HepG2 (cell line): ENCODE measurements at regions not wholly inside any gene's neighbourhood (a gene's known extent, or its start where the extent isn't known, plus 50 kb on each side); places are given as distances from the start of the nearest gene placed in this dataset.

Experiments
- FOXM1 ChIP-seq: sonication (generic); formaldehyde crosslinking; IDR thresholded peaks from 2 replicates; pipeline ENCODE4 v1.5.0; 2020; ENCODE audit warnings: missing genetic modification reagents
- IRF1 ChIP-seq: sonication (generic); formaldehyde crosslinking; IDR thresholded peaks from 2 replicates; pipeline ENCODE4 v1.4.0; 2020; ENCODE audit warnings: low read depth, mild to moderate bottlenecking, missing genetic modification reagents
- NFE2L1 ChIP-seq: sonication (generic); formaldehyde crosslinking; IDR thresholded peaks from 2 replicates; pipeline ENCODE4 v1.4.0; 2020; ENCODE audit warnings: missing genetic modification reagents, mild to moderate bottlenecking, borderline replicate concordance
- NFRKB ChIP-seq: fragments of 450-650 bp; IDR thresholded peaks from 2 replicates; pipeline ENCODE4 v1.6.1; 2017
- NR3C1 ChIP-seq: sonication (generic); formaldehyde crosslinking; IDR thresholded peaks from 2 replicates; pipeline ENCODE4 v1.4.0; 2020; ENCODE audit warnings: missing genetic modification reagents
- PRPF4 ChIP-seq: fragments of 200-400 bp; formaldehyde crosslinking; IDR thresholded peaks from 2 replicates; pipeline ENCODE4 v1.6.1; 2016; ENCODE audit warnings: low read length, low read depth; ENCODE audit not compliant: poor library complexity, severe bottlenecking
- TAF1 ChIP-seq: sonication (generic); formaldehyde crosslinking; IDR thresholded peaks from 2 replicates; pipeline ENCODE4 v1.4.0; 2020; ENCODE audit warnings: missing genetic modification reagents
- ZNF44 ChIP-seq: sonication (generic); formaldehyde crosslinking; IDR thresholded peaks from 2 replicates; pipeline ENCODE4 v1.5.1; 2020; ENCODE audit warnings: mild to moderate bottlenecking, missing genetic modification reagents
- TF ChIP-seq, protein P1 (sequence below): sonication (generic); formaldehyde crosslinking; IDR thresholded peaks from 2 replicates; pipeline ENCODE4 v1.8.1; 2023; ENCODE audit warnings: missing genetic modification reagents, inconsistent platforms, borderline replicate concordance
- TF ChIP-seq, protein P2 (sequence below): sonication (generic); formaldehyde crosslinking; IDR thresholded peaks from 2 replicates; pipeline ENCODE4 v1.5.0; 2020; ENCODE audit warnings: mild to moderate bottlenecking, missing genetic modification reagents, moderate library complexity

GRCh38 chr2:238669046-238669445, 178.8 kb upstream of the TWIST2 start:
- TF ChIP-seq, protein P1, sequence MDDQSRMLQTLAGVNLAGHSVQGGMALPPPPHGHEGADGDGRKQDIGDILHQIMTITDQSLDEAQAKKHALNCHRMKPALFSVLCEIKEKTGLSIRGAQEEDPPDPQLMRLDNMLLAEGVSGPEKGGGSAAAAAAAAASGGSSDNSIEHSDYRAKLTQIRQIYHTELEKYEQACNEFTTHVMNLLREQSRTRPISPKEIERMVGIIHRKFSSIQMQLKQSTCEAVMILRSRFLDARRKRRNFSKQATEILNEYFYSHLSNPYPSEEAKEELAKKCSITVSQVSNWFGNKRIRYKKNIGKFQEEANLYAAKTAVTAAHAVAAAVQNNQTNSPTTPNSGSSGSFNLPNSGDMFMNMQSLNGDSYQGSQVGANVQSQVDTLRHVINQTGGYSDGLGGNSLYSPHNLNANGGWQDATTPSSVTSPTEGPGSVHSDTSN (CRISPR knock-in tag): no peak
- TF ChIP-seq PRPF4 (no peak), NR3C1 (no peak), TAF1 (CRISPR knock-in tag) (no peak), IRF1 (no peak), FOXM1 (CRISPR knock-in tag) (no peak), NFRKB (no peak), NFE2L1 (CRISPR knock-in tag) (no peak), ZNF44 (CRISPR knock-in tag) (no peak)
- TF ChIP-seq, protein P2, sequence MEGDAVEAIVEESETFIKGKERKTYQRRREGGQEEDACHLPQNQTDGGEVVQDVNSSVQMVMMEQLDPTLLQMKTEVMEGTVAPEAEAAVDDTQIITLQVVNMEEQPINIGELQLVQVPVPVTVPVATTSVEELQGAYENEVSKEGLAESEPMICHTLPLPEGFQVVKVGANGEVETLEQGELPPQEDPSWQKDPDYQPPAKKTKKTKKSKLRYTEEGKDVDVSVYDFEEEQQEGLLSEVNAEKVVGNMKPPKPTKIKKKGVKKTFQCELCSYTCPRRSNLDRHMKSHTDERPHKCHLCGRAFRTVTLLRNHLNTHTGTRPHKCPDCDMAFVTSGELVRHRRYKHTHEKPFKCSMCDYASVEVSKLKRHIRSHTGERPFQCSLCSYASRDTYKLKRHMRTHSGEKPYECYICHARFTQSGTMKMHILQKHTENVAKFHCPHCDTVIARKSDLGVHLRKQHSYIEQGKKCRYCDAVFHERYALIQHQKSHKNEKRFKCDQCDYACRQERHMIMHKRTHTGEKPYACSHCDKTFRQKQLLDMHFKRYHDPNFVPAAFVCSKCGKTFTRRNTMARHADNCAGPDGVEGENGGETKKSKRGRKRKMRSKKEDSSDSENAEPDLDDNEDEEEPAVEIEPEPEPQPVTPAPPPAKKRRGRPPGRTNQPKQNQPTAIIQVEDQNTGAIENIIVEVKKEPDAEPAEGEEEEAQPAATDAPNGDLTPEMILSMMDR (CRISPR knock-in tag): no peak
